Astrocyte (in vitro differentiated cells and primary cell): ENCODE measurements at regions not wholly inside any gene's neighbourhood (a gene's known extent, or its start where the extent isn't known, plus 50 kb on each side); places are given as distances from the start of the nearest gene placed in this dataset.

ENCODE experiments used
- DNase-seq: peaks from one replicate; pipeline ENCODE4 v3.0.0-alpha.2; 2010; ENCODE audit warnings: low read depth
- FAIRE-seq: peaks from 2 replicates; lab custom pipeline; 2011; peaks lifted over from hg19 to GRCh38; lab: Jason Lieb, UNC
- H2AFZ ChIP-seq: 2 replicates; pipeline ENCODE4 v1.6.0; 2012; ENCODE audit warnings: low read depth, low read length, inconsistent platforms
- H3K27ac ChIP-seq: 2 replicates; pipeline ENCODE4 v1.5.1; 2011; ENCODE audit warnings: low read depth, low read length, inconsistent platforms
- H3K27me3 ChIP-seq: 2 replicates; pipeline ENCODE4 v1.6.0; 2011; ENCODE audit warnings: low read length, inconsistent platforms; ENCODE audit not compliant: insufficient read depth
- H3K36me3 ChIP-seq: 2 replicates; pipeline ENCODE4 v1.5.1; 2011; ENCODE audit warnings: low read length, inconsistent platforms; ENCODE audit not compliant: insufficient read depth
- H3K4me1 ChIP-seq: 2 replicates; pipeline ENCODE4 v1.5.1; 2011; ENCODE audit warnings: low read length, inconsistent platforms; ENCODE audit not compliant: insufficient read depth
- H3K4me2 ChIP-seq: 2 replicates; pipeline ENCODE4 v1.6.0; 2012; ENCODE audit warnings: low read length, inconsistent platforms
- H3K4me3 ChIP-seq: 2 replicates; pipeline ENCODE4 v1.5.1; 2011; ENCODE audit warnings: low read depth, mild to moderate bottlenecking, low read length, inconsistent platforms; ENCODE audit not compliant: insufficient read depth
- H3K79me2 ChIP-seq: 2 replicates; pipeline ENCODE4 v1.6.0; 2012; ENCODE audit warnings: mild to moderate bottlenecking, low read length, inconsistent platforms; ENCODE audit not compliant: insufficient read depth
- H3K9ac ChIP-seq: 2 replicates; pipeline ENCODE4 v1.6.0; 2012; ENCODE audit warnings: mild to moderate bottlenecking, low read length, inconsistent platforms
- H3K9me3 ChIP-seq: 2 replicates; pipeline ENCODE4 v1.5.1; 2012; ENCODE audit warnings: low read depth, mild to moderate bottlenecking, low read length, inconsistent platforms; ENCODE audit not compliant: insufficient read depth
- H4K20me1 ChIP-seq: 2 replicates; pipeline ENCODE4 v1.6.0; 2012; ENCODE audit warnings: low read length, inconsistent platforms; ENCODE audit not compliant: insufficient read depth
- H3K27ac Mint-ChIP-seq: one replicate; pipeline ENCODE4 v1.8.0; 2021; ENCODE audit warnings: mild to moderate bottlenecking, mixed read lengths; ENCODE audit not compliant: unreplicated experiment
- H3K27me3 Mint-ChIP-seq: one replicate; pipeline ENCODE4 v1.8.0; 2021; ENCODE audit warnings: low read depth, mixed read lengths; ENCODE audit not compliant: unreplicated experiment
- H3K36me3 Mint-ChIP-seq: one replicate; pipeline ENCODE4 v1.8.0; 2021; ENCODE audit warnings: low read depth, mixed read lengths; ENCODE audit not compliant: unreplicated experiment
- H3K4me1 Mint-ChIP-seq: one replicate; pipeline ENCODE4 v1.8.0; 2021; ENCODE audit warnings: low read depth, mixed read lengths; ENCODE audit not compliant: unreplicated experiment
- H3K4me3 Mint-ChIP-seq: one replicate; pipeline ENCODE4 v1.8.0; 2021; ENCODE audit warnings: mild to moderate bottlenecking, moderate library complexity, mixed read lengths; ENCODE audit not compliant: unreplicated experiment
- H3K9me3 Mint-ChIP-seq: one replicate; pipeline ENCODE4 v1.8.0; 2021; ENCODE audit warnings: mild to moderate bottlenecking, mixed read lengths; ENCODE audit not compliant: unreplicated experiment
- CTCF ChIP-seq: IDR thresholded peaks from 2 replicates; pipeline ENCODE4 v1.5.1; 2011; ENCODE audit warnings: low read depth, mild to moderate bottlenecking, inconsistent platforms, low read length, moderate library complexity; ENCODE audit not compliant: insufficient read depth
- EZH2 ChIP-seq: IDR thresholded peaks from 2 replicates; pipeline ENCODE4 v1.6.1; 2012; ENCODE audit warnings: mild to moderate bottlenecking, low read length, inconsistent platforms; ENCODE audit not compliant: insufficient read depth

GRCh38 chr4:150018257-150018656, 60.0 kb upstream of the DCLK2 start:
- Histone ChIP-seq H3K79me2 (no peaks in the 10 kb centered on the region), H4K20me1 (no peaks in the 10 kb centered on the region), H3K36me3 (no peaks in the 10 kb centered on the region), H3K9ac (no peak overlapping the region), H3K9me3 (no peaks in the 10 kb centered on the region), H3K4me3 (no peak overlapping the region), H3K27me3 (no peaks in the 10 kb centered on the region), H2AFZ (no peak overlapping the region), H3K27ac (no peak overlapping the region), H3K4me2 (no peak overlapping the region), H3K4me1 (no peaks in the 10 kb centered on the region)
- DNase-seq, result no peak
- FAIRE-seq, result no peak
- H3K4me3 Mint-ChIP-seq, result no peak overlapping the region
- H3K4me1 Mint-ChIP-seq, result no peaks in the 10 kb centered on the region
- H3K27me3 Mint-ChIP-seq, result no peaks in the 10 kb centered on the region
- H3K9me3 Mint-ChIP-seq, result no peaks in the 10 kb centered on the region
- no peak overlapping the region for H3K27ac Mint-ChIP-seq
- TF ChIP-seq CTCF (no peak), EZH2 (no peak)
- H3K36me3 Mint-ChIP-seq, result no peaks in the 10 kb centered on the region

- peak; percentile 20 for FAIRE-seq
Observed at GRCh38 chr4:150021483-150021882, 56.8 kb upstream of the DCLK2 start.

More at GRCh38 chr4:150021483-150021882, 56.8 kb upstream of the DCLK2 start:
- Mint-ChIP-seq H3K4me3 (no peak overlapping the region), H3K27me3 (no peaks in the 10 kb centered on the region), H3K36me3 (peaks cover 3% of the 10 kb centered on the region), H3K9me3 (peaks cover 7% of the 10 kb centered on the region), H3K4me1 (no peaks in the 10 kb centered on the region), H3K27ac (no peak overlapping the region)
- no peaks in the 10 kb centered on the region for H3K79me2 ChIP-seq
- no peaks in the 10 kb centered on the region for H3K27me3 ChIP-seq
- no peaks in the 10 kb centered on the region for H3K9me3 ChIP-seq
- no peaks in the 10 kb centered on the region for H3K4me1 ChIP-seq
- no peak overlapping the region for H3K4me2 ChIP-seq
- no peak overlapping the region for H2AFZ ChIP-seq
- no peak overlapping the region for H3K4me3 ChIP-seq
- TF ChIP-seq EZH2 (no peak), CTCF (no peak)
- no peak overlapping the region for H3K9ac ChIP-seq
- no peaks in the 10 kb centered on the region for H4K20me1 ChIP-seq
- DNase-seq, result no peak
- no peaks in the 10 kb centered on the region for H3K36me3 ChIP-seq
- H3K27ac ChIP-seq, result no peak overlapping the region
